Ureter (tissue), 1 donor: ENCODE measurements at regions not wholly inside any gene's neighbourhood (a gene's known extent, or its start where the extent isn't known, plus 50 kb on each side); places are given as distances from the start of the nearest gene placed in this dataset.
"Not testable (repeated sequence)": the region's sequence is repeated elsewhere in the genome, so short reads cannot be mapped to it uniquely, and the experiment has no call there.

Source experiments
- DNase-seq: peaks from one replicate; pipeline ENCODE4 v3.0.0-alpha.2; 2020; ENCODE audit warnings: low spot score
- donor health status: DM: yes; HTN: yes; CAD: no.

- DNase-seq = peak; percentile 59
Measured at GRCh38 chrX:68995780-68996551, 167.1 kb downstream of the EFNB1 start.

- DNase-seq = no peak
Measured at GRCh38 chrX:68995386-68995779, 166.6 kb downstream of the EFNB1 start.

GRCh38 chrX:68994891-68995255, 166.1 kb downstream of the EFNB1 start:
- no peak for DNase-seq

- no peak for DNase-seq
Measured at GRCh38 chrX:68994135-68994890, 165.5 kb downstream of the EFNB1 start.

GRCh38 chrX:68992821-68993397, 164.1 kb downstream of the EFNB1 start:
- no peak for DNase-seq

GRCh38 chrX:68991691-68992345, 163.0 kb downstream of the EFNB1 start:
- DNase-seq = no peak

GRCh38 chrX:68990948-68991347, 162.1 kb downstream of the EFNB1 start:
- DNase-seq = no peak

- DNase-seq = no peak
Measured at GRCh38 chrX:68989865-68990606, 161.2 kb downstream of the EFNB1 start.

- DNase-seq = no peak
Measured at GRCh38 chrX:68989456-68989855, 160.6 kb downstream of the EFNB1 start.

- DNase-seq = no peak
Measured at GRCh38 chrX:68988865-68989264, 160.0 kb downstream of the EFNB1 start.

- no peak for DNase-seq
Measured at GRCh38 chrX:68985135-68985755, 156.4 kb downstream of the EFNB1 start.

GRCh38 chrX:68983004-68983857, 154.4 kb downstream of the EFNB1 start:
- no peak for DNase-seq

GRCh38 chrX:68982476-68982875, 153.7 kb downstream of the EFNB1 start:
- no peak for DNase-seq

- no peak for DNase-seq
Measured at GRCh38 chrX:68980906-68981616, 152.2 kb downstream of the EFNB1 start.

GRCh38 chrX:68978655-68979054, 149.8 kb downstream of the EFNB1 start:
- no peak for DNase-seq

GRCh38 chrX:68978255-68978654, 149.4 kb downstream of the EFNB1 start:
- no peak for DNase-seq

- DNase-seq = no peak
Measured at GRCh38 chrX:68953331-68953730, 124.5 kb downstream of the EFNB1 start.

- DNase-seq = not testable (repeated sequence)
Measured at GRCh38 chrX:68951942-68952619, 123.3 kb downstream of the EFNB1 start.

GRCh38 chrX:68950937-68951336, 122.1 kb downstream of the EFNB1 start:
- DNase-seq = no peak
